Smooth muscle cell (in vitro differentiated cells): ENCODE measurements at regions not wholly inside any gene's neighbourhood (a gene's known extent, or its start where the extent isn't known, plus 50 kb on each side); places are given as distances from the start of the nearest gene placed in this dataset.

Experiments used
- DNase-seq: peaks from one replicate; lab custom pipeline; 2025; ENCODE audit not compliant: unreplicated experiment; lab: John Stamatoyannopoulos, UW
- H2AFZ ChIP-seq: fragments of 200-600 bp; sonication (generic); 2 replicates; pipeline ENCODE4 v1.6.0; 2016; ENCODE audit warnings: antibody characterized with exemption, low read depth, mild to moderate bottlenecking
- H3F3A ChIP-seq: fragments of 200-600 bp; sonication (generic); 2 replicates; pipeline ENCODE4 v1.6.0; 2017; ENCODE audit warnings: antibody characterized with exemption, low read depth
- H3K27ac ChIP-seq: fragments of 200-600 bp; sonication (generic); 2 replicates; pipeline ENCODE4 v1.5.1; 2016; ENCODE audit warnings: low read depth, mild to moderate bottlenecking
- H3K27me3 ChIP-seq: fragments of 200-600 bp; sonication (generic); 2 replicates; pipeline ENCODE4 v1.6.1; 2016; ENCODE audit warnings: low read depth, mild to moderate bottlenecking
- H3K36me3 ChIP-seq: fragments of 200-600 bp; sonication (generic); 2 replicates; pipeline ENCODE4 v1.5.1; 2016; ENCODE audit warnings: low read depth
- H3K4me1 ChIP-seq: fragments of 200-600 bp; sonication (generic); 2 replicates; pipeline ENCODE4 v1.5.1; 2016; ENCODE audit warnings: low read depth
- H3K4me2 ChIP-seq: fragments of 200-600 bp; sonication (generic); 2 replicates; pipeline ENCODE4 v1.6.0; 2016; ENCODE audit warnings: mild to moderate bottlenecking
- H3K4me3 ChIP-seq: fragments of 200-600 bp; sonication (generic); 2 replicates; pipeline ENCODE4 v1.5.1; 2016; ENCODE audit warnings: mild to moderate bottlenecking
- H3K79me2 ChIP-seq: fragments of 200-600 bp; sonication (generic); 2 replicates; pipeline ENCODE4 v1.6.0; 2016; ENCODE audit warnings: low read depth, mild to moderate bottlenecking
- H3K9ac ChIP-seq: fragments of 200-600 bp; sonication (generic); 2 replicates; pipeline ENCODE4 v1.6.0; 2016; ENCODE audit warnings: low read depth
- H3K9me3 ChIP-seq: fragments of 200-600 bp; sonication (generic); replicated peaks from 2 replicates; pipeline ENCODE4 v1.5.1; 2016; ENCODE audit warnings: low read depth
- H4K20me1 ChIP-seq: fragments of 200-600 bp; sonication (generic); 2 replicates; pipeline ENCODE4 v1.6.0; 2016; ENCODE audit warnings: low read depth
- WGBS: methylation state at CpG from one replicate; pipeline ENCODE4 v1.1.7; 2016; ENCODE audit warnings: low lambda C conversion rate; 5-methylcytosine and 5-hydroxymethylcytosine counted together
- TF ChIP-seq, protein P1 (sequence below): fragments of 200-600 bp; sonication (generic); IDR thresholded peaks from 2 replicates; pipeline ENCODE4 v1.5.1; 2017; ENCODE audit warnings: borderline replicate concordance, mild to moderate bottlenecking, antibody characterized with exemption; ENCODE audit not compliant: insufficient read depth, poor library complexity, severe bottlenecking

GRCh38 chr3:43810797-43811196, 120.1 kb downstream of the ABHD5 start:
- Histone ChIP-seq H3K79me2 (no peaks in the 10 kb centered on the region), H3K27me3 (peaks cover 4% of the 10 kb centered on the region), H3K9ac (no peak overlapping the region), H3K9me3 (no peaks in the 10 kb centered on the region), H4K20me1 (no peaks in the 10 kb centered on the region), H3F3A (no peaks in the 10 kb centered on the region), H3K4me3 (no peak overlapping the region), H3K36me3 (no peaks in the 10 kb centered on the region), H3K4me1 (no peaks in the 10 kb centered on the region), H2AFZ (no peak overlapping the region), H3K4me2 (no peak overlapping the region), H3K27ac (no peak overlapping the region)
- no peak for DNase-seq
- TF ChIP-seq, protein P1, sequence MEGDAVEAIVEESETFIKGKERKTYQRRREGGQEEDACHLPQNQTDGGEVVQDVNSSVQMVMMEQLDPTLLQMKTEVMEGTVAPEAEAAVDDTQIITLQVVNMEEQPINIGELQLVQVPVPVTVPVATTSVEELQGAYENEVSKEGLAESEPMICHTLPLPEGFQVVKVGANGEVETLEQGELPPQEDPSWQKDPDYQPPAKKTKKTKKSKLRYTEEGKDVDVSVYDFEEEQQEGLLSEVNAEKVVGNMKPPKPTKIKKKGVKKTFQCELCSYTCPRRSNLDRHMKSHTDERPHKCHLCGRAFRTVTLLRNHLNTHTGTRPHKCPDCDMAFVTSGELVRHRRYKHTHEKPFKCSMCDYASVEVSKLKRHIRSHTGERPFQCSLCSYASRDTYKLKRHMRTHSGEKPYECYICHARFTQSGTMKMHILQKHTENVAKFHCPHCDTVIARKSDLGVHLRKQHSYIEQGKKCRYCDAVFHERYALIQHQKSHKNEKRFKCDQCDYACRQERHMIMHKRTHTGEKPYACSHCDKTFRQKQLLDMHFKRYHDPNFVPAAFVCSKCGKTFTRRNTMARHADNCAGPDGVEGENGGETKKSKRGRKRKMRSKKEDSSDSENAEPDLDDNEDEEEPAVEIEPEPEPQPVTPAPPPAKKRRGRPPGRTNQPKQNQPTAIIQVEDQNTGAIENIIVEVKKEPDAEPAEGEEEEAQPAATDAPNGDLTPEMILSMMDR: no peak
- 93% methylated on average over 2 of the region's 2 CpGs for WGBS

DNA sequence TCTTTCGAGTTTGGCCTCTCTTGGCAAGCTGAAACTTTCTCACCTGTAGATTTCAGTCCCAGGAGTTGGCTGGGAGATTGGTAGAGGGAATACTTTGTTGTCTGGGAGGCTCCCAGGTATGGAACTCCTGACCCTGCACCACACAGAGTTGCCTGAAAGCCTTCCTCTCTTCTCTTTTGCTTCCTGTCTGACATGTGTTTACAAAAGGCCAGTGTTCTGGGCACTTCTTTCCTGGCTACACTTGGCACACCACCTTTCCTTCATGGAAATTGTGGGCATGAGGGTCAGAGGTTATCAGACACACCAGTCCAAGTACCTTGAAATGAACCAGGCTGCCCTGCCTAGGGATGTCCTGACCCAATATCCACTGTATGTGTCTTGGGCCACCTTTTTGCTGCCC, 123.7 kb downstream of the ABHD5 start:
- H2AFZ ChIP-seq: no peak overlapping the region
- no peaks in the 10 kb centered on the region for H3K4me1 ChIP-seq
- no peaks in the 10 kb centered on the region for H3F3A ChIP-seq
- H3K79me2 ChIP-seq: no peaks in the 10 kb centered on the region
- 71% methylated on average over 1 of the region's 1 CpG for WGBS
- TF ChIP-seq, protein P1: no peak
- H3K27me3 ChIP-seq: peaks cover 8% of the 10 kb centered on the region
- no peaks in the 10 kb centered on the region for H4K20me1 ChIP-seq
- H3K36me3 ChIP-seq: no peaks in the 10 kb centered on the region
- no peak overlapping the region for H3K4me2 ChIP-seq
- DNase-seq: no peak
- no peaks in the 10 kb centered on the region for H3K9me3 ChIP-seq
- no peak overlapping the region for H3K27ac ChIP-seq
- no peak overlapping the region for H3K9ac ChIP-seq
- H3K4me3 ChIP-seq: no peak overlapping the region

- peaks cover 10% of the 10 kb centered on the region for H3K27me3 ChIP-seq
- H3K4me2 ChIP-seq: no peak overlapping the region
- H2AFZ ChIP-seq: no peak overlapping the region
- no peaks in the 10 kb centered on the region for H3K36me3 ChIP-seq
- no peaks in the 10 kb centered on the region for H3K9me3 ChIP-seq
- H3K27ac ChIP-seq: no peak overlapping the region
- H3K9ac ChIP-seq: no peak overlapping the region
- no peak overlapping the region for H3K4me3 ChIP-seq
- DNase-seq: no peak
- WGBS: 83% methylated on average over 1 of the region's 1 CpG
- no peaks in the 10 kb centered on the region for H3F3A ChIP-seq
- TF ChIP-seq, protein P1: no peak
- H4K20me1 ChIP-seq: no peaks in the 10 kb centered on the region
- H3K79me2 ChIP-seq: no peaks in the 10 kb centered on the region
- no peaks in the 10 kb centered on the region for H3K4me1 ChIP-seq
Measured at GRCh38 chr3:43816372-43816771, 125.6 kb downstream of the ABHD5 start.

GRCh38 chr3:43817064-43817463, 126.3 kb downstream of the ABHD5 start:
- no peaks in the 10 kb centered on the region for H3K36me3 ChIP-seq
- WGBS: 91% methylated on average over 2 of the region's 2 CpGs
- no peak overlapping the region for H3K27ac ChIP-seq
- H3K4me3 ChIP-seq: no peak overlapping the region
- H3K27me3 ChIP-seq: peaks cover 10% of the 10 kb centered on the region
- TF ChIP-seq, protein P1: no peak
- H4K20me1 ChIP-seq: no peaks in the 10 kb centered on the region
- H3K4me2 ChIP-seq: no peak overlapping the region
- DNase-seq: no peak
- H3K4me1 ChIP-seq: no peaks in the 10 kb centered on the region
- H2AFZ ChIP-seq: no peak overlapping the region
- H3F3A ChIP-seq: no peaks in the 10 kb centered on the region
- no peaks in the 10 kb centered on the region for H3K79me2 ChIP-seq
- no peak overlapping the region for H3K9ac ChIP-seq
- H3K9me3 ChIP-seq: no peaks in the 10 kb centered on the region
